Breast epithelium (tissue), 4 donors: ENCODE measurements at regions not wholly inside any gene's neighbourhood (a gene's known extent, or its start where the extent isn't known, plus 50 kb on each side); places are given as distances from the start of the nearest gene placed in this dataset.
A peak's percentile ranks its signal among the peaks of the same experiment; 100 is the strongest.

ENCODE experiments used
- DNase-seq, 2 donors: peaks; one replicate each; pipeline ENCODE4 v3.0.0-alpha.2; 2019; ENCODE audit warnings: low spot score in 2 of 2
- H3K27ac ChIP-seq, 2 donors: fragments of 200-600 bp; sonication (generic) in 1 of 2; one replicate each; pipeline ENCODE4 v1.5.1; 2016 to 2019; ENCODE audit warnings: mild to moderate bottlenecking in 1 of 2
- H3K27me3 ChIP-seq, 2 donors: fragments of 200-600 bp; sonication (generic) in 1 of 2; one replicate each; pipeline versions ENCODE4 v1.5.1 to v1.6.0; 2017 to 2019; ENCODE audit warnings: control low read depth in 1 of 2, mild to moderate bottlenecking in 1 of 2
- H3K36me3 ChIP-seq: fragments of 200-600 bp; one replicate; pipeline ENCODE4 v1.5.1; 2019
- H3K4me1 ChIP-seq, 2 donors: fragments of 200-600 bp; sonication (generic); one replicate each; pipeline ENCODE4 v1.5.1; 2016 to 2019; ENCODE audit warnings: control low read depth in 1 of 2
- H3K4me3 ChIP-seq, 3 donors: fragments of 200-600 bp; sonication (generic); 1 replicate in 2 of 3; 2 replicates in 1 of 3; pipeline ENCODE4 v1.5.1; 2016 to 2019; ENCODE audit warnings: mild to moderate bottlenecking in 3 of 3, moderate library complexity in 2 of 3
- H3K9me3 ChIP-seq, 2 donors: fragments of 200-600 bp; sonication (generic) in 1 of 2; one replicate each; pipeline ENCODE4 v1.5.1; 2016 to 2019; ENCODE audit warnings: control low read depth in 1 of 2
- CTCF ChIP-seq, 3 donors: fragments of 450-650 bp; IDR thresholded peaks; one replicate each; pipeline ENCODE4 v1.5.1; 2016 to 2017; ENCODE audit warnings: antibody characterized with exemption in 3 of 3, mild to moderate bottlenecking in 3 of 3, moderate library complexity in 3 of 3
- POLR2A ChIP-seq: fragments of 450-650 bp; IDR thresholded peaks from one replicate; pipeline ENCODE4 v1.6.1; 2016; ENCODE audit warnings: antibody characterized with exemption, mild to moderate bottlenecking, moderate library complexity
- POLR2AphosphoS5 ChIP-seq, 3 donors: sonication (generic); formaldehyde crosslinking; IDR thresholded peaks; one replicate each; pipeline ENCODE4 v1.6.1; 2017; ENCODE audit warnings: antibody characterized with exemption in 3 of 3
- intact Hi-C: fragments of 100-400 bp; cut with DNase I; formaldehyde crosslinking; loops from one replicate; pipeline ENCODE4 v1.15.1; 2023; ENCODE audit warnings: low total_unique reads

- H3K9me3 ChIP-seq = no peaks in the 10 kb centered on the region
- H3K27ac ChIP-seq = no peak overlapping the region
- no peaks in the 10 kb centered on the region for H3K4me1 ChIP-seq
- H3K36me3 ChIP-seq = no peaks in the 10 kb centered on the region
- H3K27me3 ChIP-seq = peaks cover 0 to 14% of the 10 kb centered on the region in 2 donors
- intact Hi-C loops = no loop called here
- H3K4me3 ChIP-seq = no peak overlapping the region
- TF ChIP-seq POLR2AphosphoS5 (IDR thresholded peaks at IDR 0.05) = no peak
- no peak for TF ChIP-seq CTCF (IDR thresholded peaks at IDR 0.05)
- no peak for TF ChIP-seq POLR2A
- no peak for DNase-seq
Measured at GRCh38 chr2:2715036-2715818, 384.2 kb upstream of the MYT1L start.

GRCh38 chr2:2714408-2714807, 383.3 kb upstream of the MYT1L start:
- Histone ChIP-seq H3K27ac (no peak overlapping the region), H3K4me1 (no peaks in the 10 kb centered on the region), H3K4me3 (no peak overlapping the region), H3K9me3 (no peaks in the 10 kb centered on the region), H3K27me3 (peaks cover 0 to 20% of the 10 kb centered on the region in 2 donors), H3K36me3 (no peaks in the 10 kb centered on the region)
- intact Hi-C loops = no loop called here
- peak in 1 of 2 donors; percentile 35 for DNase-seq
- no peak for TF ChIP-seq POLR2A
- no peak for TF ChIP-seq CTCF (IDR thresholded peaks at IDR 0.05)
- TF ChIP-seq POLR2AphosphoS5 (IDR thresholded peaks at IDR 0.05) = peak in 1 of 3 donors; percentile 29

GRCh38 chr2:2709431-2709770, 378.3 kb upstream of the MYT1L start:
- Histone ChIP-seq H3K9me3 (no peaks in the 10 kb centered on the region), H3K36me3 (no peaks in the 10 kb centered on the region), H3K4me3 (no peak overlapping the region), H3K4me1 (no peaks in the 10 kb centered on the region), H3K27me3 (peaks cover 0 to 39% of the 10 kb centered on the region in 2 donors), H3K27ac (no peak overlapping the region)
- TF ChIP-seq CTCF (IDR thresholded peaks at IDR 0.05) = no peak
- intact Hi-C loops = no loop called here
- DNase-seq = no peak

GRCh38 chr2:2708575-2709430, 377.7 kb upstream of the MYT1L start:
- Histone ChIP-seq H3K27ac (no peak overlapping the region), H3K4me3 (no peak overlapping the region), H3K36me3 (no peaks in the 10 kb centered on the region), H3K9me3 (no peaks in the 10 kb centered on the region), H3K27me3 (peaks cover 0 to 39% of the 10 kb centered on the region in 2 donors), H3K4me1 (no peaks in the 10 kb centered on the region)
- no peak for DNase-seq
- TF ChIP-seq CTCF (IDR thresholded peaks at IDR 0.05) (no peak), POLR2AphosphoS5 (IDR thresholded peaks at IDR 0.05) (no peak), POLR2A (no peak)
- intact Hi-C loops = no loop called here
